GM23338 (cell line): ENCODE measurements at regions not wholly inside any gene's neighbourhood (a gene's known extent, or its start where the extent isn't known, plus 50 kb on each side); places are given as distances from the start of the nearest gene placed in this dataset.

ENCODE experiments used
- ATAC-seq: fragments of 200-7000 bp; cut with Tn5 transposase; 3 replicates; pipeline ENCODE4 v1.9.1; 2020
- DNase-seq: peaks from one replicate; pipeline ENCODE4 v3.0.0-alpha.2; 2015; ENCODE audit warnings: low spot score
- H2AFZ ChIP-seq: fragments of 200-600 bp; sonication (generic); 2 replicates; pipeline ENCODE4 v1.8.0; 2016; ENCODE audit warnings: antibody characterized with exemption, mild to moderate bottlenecking, moderate library complexity
- H3F3A ChIP-seq: fragments of 200-600 bp; sonication (generic); replicated peaks from 2 replicates; pipeline ENCODE4 v1.8.0; 2017; ENCODE audit warnings: antibody characterized with exemption, mixed run types, low read depth
- H3K27ac ChIP-seq: fragments of 200-600 bp; sonication (generic); 2 replicates; pipeline ENCODE4 v1.6.1; 2016; ENCODE audit warnings: low read depth
- H3K27me3 ChIP-seq: fragments of 200-600 bp; sonication (generic); 2 replicates; pipeline ENCODE4 v1.8.0; 2016; ENCODE audit warnings: mild to moderate bottlenecking, mixed run types, moderate library complexity; ENCODE audit not compliant: insufficient read depth
- H3K36me3 ChIP-seq: fragments of 200-600 bp; sonication (generic); 2 replicates; pipeline ENCODE4 v1.8.0; 2016; ENCODE audit warnings: mild to moderate bottlenecking; ENCODE audit not compliant: insufficient read depth
- H3K4me1 ChIP-seq: fragments of 200-600 bp; sonication (generic); 2 replicates; pipeline ENCODE4 v1.8.0; 2016; ENCODE audit warnings: mild to moderate bottlenecking, moderate library complexity; ENCODE audit not compliant: insufficient read depth
- H3K4me2 ChIP-seq: fragments of 200-600 bp; sonication (generic); 2 replicates; pipeline ENCODE4 v1.7.1; 2017; ENCODE audit warnings: mixed run types
- H3K4me3 ChIP-seq: fragments of 200-600 bp; sonication (generic); 2 replicates; pipeline ENCODE4 v1.6.1; 2016; ENCODE audit warnings: mixed run types
- H3K79me2 ChIP-seq: fragments of 200-600 bp; sonication (generic); replicated peaks from 2 replicates; pipeline ENCODE4 v1.8.0; 2017; ENCODE audit warnings: mild to moderate bottlenecking; ENCODE audit not compliant: insufficient read depth
- H3K9me2 ChIP-seq: fragments of 200-600 bp; sonication (generic); 2 replicates; pipeline ENCODE4 v1.8.0; 2017; ENCODE audit not compliant: insufficient read depth
- H4K20me1 ChIP-seq: fragments of 200-600 bp; sonication (generic); replicated peaks from 2 replicates; pipeline ENCODE4 v1.8.0; 2017; ENCODE audit warnings: mild to moderate bottlenecking; ENCODE audit not compliant: insufficient read depth
- H3K27ac Mint-ChIP-seq: 2 replicates; pipeline ENCODE4 v1.8.0; 2020; ENCODE audit warnings: inconsistent platforms, mild to moderate bottlenecking, moderate library complexity, mixed read lengths
- H3K27me3 Mint-ChIP-seq: 3 replicates; pipeline ENCODE4 v1.8.0; 2022; ENCODE audit warnings: low read depth, mild to moderate bottlenecking, moderate library complexity, mixed read lengths, inconsistent platforms; ENCODE audit not compliant: insufficient read depth, poor library complexity
- H3K36me3 Mint-ChIP-seq: 3 replicates; pipeline ENCODE4 v1.8.0; 2021; ENCODE audit warnings: low read depth, mild to moderate bottlenecking, inconsistent platforms, moderate library complexity, mixed read lengths
- H3K4me1 Mint-ChIP-seq: 3 replicates; pipeline ENCODE4 v1.8.0; 2020; ENCODE audit warnings: mild to moderate bottlenecking, inconsistent platforms, mixed read lengths
- H3K4me3 Mint-ChIP-seq: 3 replicates; pipeline ENCODE4 v1.8.0; 2021; ENCODE audit warnings: moderate library complexity, mild to moderate bottlenecking, inconsistent platforms, mixed read lengths
- H3K9me3 Mint-ChIP-seq: 3 replicates; pipeline ENCODE4 v1.8.0; 2020; ENCODE audit warnings: moderate library complexity, mild to moderate bottlenecking, inconsistent platforms, mixed read lengths
- CREB1 ChIP-seq: fragments of 250-450 bp; sonication (Bioruptor Pico); IDR thresholded peaks from 2 replicates; pipeline ENCODE4 v1.5.0; 2020; ENCODE audit warnings: low read depth, mild to moderate bottlenecking, moderate library complexity
- EZH2 ChIP-seq: fragments of 200-600 bp; sonication (generic); IDR thresholded peaks from one replicate; pipeline ENCODE4 v1.8.0; 2017; ENCODE audit warnings: antibody characterized with exemption, mild to moderate bottlenecking, low read depth; ENCODE audit not compliant: unreplicated experiment
- EZH2phosphoT487 ChIP-seq: fragments of 200-600 bp; sonication (generic); IDR thresholded peaks from one replicate; pipeline ENCODE4 v1.8.1; 2018; ENCODE audit warnings: antibody characterized with exemption; ENCODE audit not compliant: unreplicated experiment
- JUNB ChIP-seq: IDR thresholded peaks from one replicate; pipeline ENCODE4 v1.6.1; 2016; ENCODE audit warnings: antibody characterized with exemption; ENCODE audit not compliant: unreplicated experiment
- NANOG ChIP-seq: IDR thresholded peaks from 2 replicates; pipeline ENCODE4 v1.6.1; 2016; ENCODE audit warnings: antibody characterized with exemption, borderline replicate concordance
- POLR2AphosphoS5 ChIP-seq: IDR thresholded peaks from 2 replicates; pipeline ENCODE4 v1.6.1; 2016; ENCODE audit warnings: antibody characterized with exemption, low read depth
- REST ChIP-seq: IDR thresholded peaks from one replicate; pipeline ENCODE4 v1.6.1; 2018; ENCODE audit warnings: antibody characterized with exemption; ENCODE audit not compliant: unreplicated experiment
- ZNF114 ChIP-seq: fragments of 250-450 bp; sonication (Bioruptor Pico); IDR thresholded peaks from 2 replicates; pipeline ENCODE4 v1.5.0; 2020; ENCODE audit warnings: mild to moderate bottlenecking, moderate library complexity
- ZNF331 ChIP-seq: fragments of 250-450 bp; sonication (Bioruptor Pico); IDR thresholded peaks from 2 replicates; pipeline ENCODE4 v1.5.0; 2020; ENCODE audit warnings: low read depth, mild to moderate bottlenecking, moderate library complexity
- ZNF462 ChIP-seq: fragments of 250-450 bp; sonication (Bioruptor Pico); IDR thresholded peaks from 2 replicates; pipeline ENCODE4 v1.5.0; 2020; ENCODE audit warnings: mild to moderate bottlenecking, moderate library complexity

GRCh38 chr6:87936065-87936464 lies 111.6 kb upstream of the SPACA1 start:
- TF ChIP-seq EZH2phosphoT487: no peak
- TF ChIP-seq ZNF331 (CRISPR knock-in tag): no peak
- TF ChIP-seq JUNB: no peak
- TF ChIP-seq REST: no peak
- TF ChIP-seq NANOG: no peak
- TF ChIP-seq ZNF114 (CRISPR knock-in tag): no peak
- no peak for TF ChIP-seq EZH2
- TF ChIP-seq ZNF462 (CRISPR knock-in tag): no peak
- no peak for TF ChIP-seq POLR2AphosphoS5
- TF ChIP-seq CREB1 (CRISPR knock-in tag): no peak
- no peaks in the 10 kb centered on the region for H3K27me3 Mint-ChIP-seq

More at GRCh38 chr6:87936065-87936464, 111.6 kb upstream of the SPACA1 start:
- peak; percentile 6 for DNase-seq
- Mint-ChIP-seq H3K4me3 (no peak overlapping the region), H3K4me1 (peaks cover 34% of the 10 kb centered on the region), H3K9me3 (no peaks in the 10 kb centered on the region; the same call in 2 of the 3 replicates), H3K36me3 (no peaks in the 10 kb centered on the region), H3K27ac (no peak overlapping the region)
- H3K4me3 ChIP-seq: no peak overlapping the region
- peaks cover 15% of the 10 kb centered on the region for H3K9me2 ChIP-seq
- H3K4me2 ChIP-seq: no peak overlapping the region
- ATAC-seq: no peak
- H3K27me3 ChIP-seq: no peaks in the 10 kb centered on the region
- H3K27ac ChIP-seq: no peak overlapping the region
- H3K4me1 ChIP-seq: peaks cover 24% of the 10 kb centered on the region
- peak overlapping the region; percentile 74 for H2AFZ ChIP-seq
- no peaks in the 10 kb centered on the region for H3F3A ChIP-seq
- no peaks in the 10 kb centered on the region for H4K20me1 ChIP-seq
- H3K79me2 ChIP-seq: no peaks in the 10 kb centered on the region
- H3K36me3 ChIP-seq: no peaks in the 10 kb centered on the region
